ENCODE measurements at regions not wholly inside any gene's neighbourhood (a gene's known extent, or its start where the extent isn't known, plus 50 kb on each side); places are given as distances from the start of the nearest gene placed in this dataset.

- no peaks in the 10 kb centered on the region for H3K4me1 Mint-ChIP-seq (ENCODE audit: low read depth)
- H3K9me3 Mint-ChIP-seq (ENCODE audit: insufficient read depth) = peaks cover 4% of the 10 kb centered on the region
- H3K27ac Mint-ChIP-seq = no peak overlapping the region
- ATAC-seq = no peak
- POLR2A ChIA-PET = no interaction called here
- H3K36me3 Mint-ChIP-seq (ENCODE audit: low read depth) = no peaks in the 10 kb centered on the region
- no peaks in the 10 kb centered on the region for H3K27me3 Mint-ChIP-seq (ENCODE audit: low read depth)
- CTCF ChIA-PET = no interaction called here
- H3K4me3 Mint-ChIP-seq = no peak overlapping the region
- DNase-seq = no peak
Measured at GRCh38 chr10:130858626-130859025, 452.9 kb downstream of the TCERG1L start.

GRCh38 chr10:130859427-130859826 is 452.1 kb downstream of the TCERG1L start:
- no peak overlapping the region for H3K4me3 Mint-ChIP-seq
- POLR2A ChIA-PET = no interaction called here
- no peaks in the 10 kb centered on the region for H3K36me3 Mint-ChIP-seq (ENCODE audit: low read depth)
- H3K27me3 Mint-ChIP-seq (ENCODE audit: low read depth) = no peaks in the 10 kb centered on the region
- H3K4me1 Mint-ChIP-seq (ENCODE audit: low read depth) = no peaks in the 10 kb centered on the region
- CTCF ChIA-PET = no interaction called here
- no peak for DNase-seq
- H3K9me3 Mint-ChIP-seq (ENCODE audit: insufficient read depth) = peaks cover under 1% of the 10 kb centered on the region
- ATAC-seq = no peak
- H3K27ac Mint-ChIP-seq = no peak overlapping the region

DNA sequence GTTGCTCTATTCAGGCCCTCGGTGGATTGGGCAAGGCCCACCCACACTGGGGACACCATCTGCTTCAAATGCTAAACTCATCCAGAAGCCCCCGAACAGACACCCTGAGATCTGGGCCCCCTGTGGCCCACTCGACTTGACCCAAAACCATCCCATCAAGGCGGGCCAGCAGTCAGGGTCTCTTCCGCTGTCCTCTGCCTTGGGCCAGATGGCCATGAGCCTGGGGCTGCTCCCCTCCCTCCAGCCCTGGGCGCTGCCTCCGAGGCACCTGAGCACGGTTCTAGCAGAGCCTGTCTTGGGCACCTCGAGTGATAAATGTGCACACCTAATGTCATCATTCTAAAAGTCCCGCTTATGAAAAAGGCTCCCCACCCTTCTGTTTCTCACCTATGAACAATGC is 449.4 kb downstream of the TCERG1L start:
- Mint-ChIP-seq H3K27me3 (ENCODE audit: low read depth) (no peaks in the 10 kb centered on the region), H3K4me3 (no peak overlapping the region), H3K9me3 (ENCODE audit: insufficient read depth) (no peaks in the 10 kb centered on the region), H3K4me1 (ENCODE audit: low read depth) (no peaks in the 10 kb centered on the region), H3K27ac (no peak overlapping the region), H3K36me3 (ENCODE audit: low read depth) (no peaks in the 10 kb centered on the region)
- ATAC-seq (no peak), DNase-seq (no peak)
- ChIA-PET POLR2A (no interaction called here), CTCF (no interaction called here)

- no peaks in the 10 kb centered on the region for H3K27me3 Mint-ChIP-seq (ENCODE audit: low read depth)
- CTCF ChIA-PET = no interaction called here
- ATAC-seq (no peak), DNase-seq (no peak)
- H3K9me3 Mint-ChIP-seq (ENCODE audit: insufficient read depth) = no peaks in the 10 kb centered on the region
- no peak overlapping the region for H3K4me3 Mint-ChIP-seq
- POLR2A ChIA-PET = no interaction called here
- no peaks in the 10 kb centered on the region for H3K36me3 Mint-ChIP-seq (ENCODE audit: low read depth)
- H3K27ac Mint-ChIP-seq = no peak overlapping the region
- no peaks in the 10 kb centered on the region for H3K4me1 Mint-ChIP-seq (ENCODE audit: low read depth)
Measured at GRCh38 chr10:130862626-130863025, 448.9 kb downstream of the TCERG1L start.

- ChIA-PET POLR2A (no interaction called here), CTCF (no interaction called here)
- H3K27me3 Mint-ChIP-seq (ENCODE audit: low read depth) = no peaks in the 10 kb centered on the region
- H3K27ac Mint-ChIP-seq = no peak overlapping the region
- DNase-seq = no peak
- no peak overlapping the region for H3K4me3 Mint-ChIP-seq
- no peaks in the 10 kb centered on the region for H3K9me3 Mint-ChIP-seq (ENCODE audit: insufficient read depth)
- H3K36me3 Mint-ChIP-seq (ENCODE audit: low read depth) = no peaks in the 10 kb centered on the region
- H3K4me1 Mint-ChIP-seq (ENCODE audit: low read depth) = no peaks in the 10 kb centered on the region
- no peak for ATAC-seq
Measured at GRCh38 chr10:130863044-130863443, 448.5 kb downstream of the TCERG1L start.

GRCh38 chr10:130864961-130865818 is 446.3 kb downstream of the TCERG1L start:
- H3K9me3 Mint-ChIP-seq (ENCODE audit: insufficient read depth) = no peaks in the 10 kb centered on the region
- CTCF ChIA-PET = no interaction called here
- POLR2A ChIA-PET = no interaction called here
- no peak overlapping the region for H3K4me3 Mint-ChIP-seq
- no peaks in the 10 kb centered on the region for H3K36me3 Mint-ChIP-seq (ENCODE audit: low read depth)
- no peaks in the 10 kb centered on the region for H3K4me1 Mint-ChIP-seq (ENCODE audit: low read depth)
- H3K27ac Mint-ChIP-seq = no peak overlapping the region
- DNase-seq (no peak), ATAC-seq (no peak)
- H3K27me3 Mint-ChIP-seq (ENCODE audit: low read depth) = no peaks in the 10 kb centered on the region

DNA sequence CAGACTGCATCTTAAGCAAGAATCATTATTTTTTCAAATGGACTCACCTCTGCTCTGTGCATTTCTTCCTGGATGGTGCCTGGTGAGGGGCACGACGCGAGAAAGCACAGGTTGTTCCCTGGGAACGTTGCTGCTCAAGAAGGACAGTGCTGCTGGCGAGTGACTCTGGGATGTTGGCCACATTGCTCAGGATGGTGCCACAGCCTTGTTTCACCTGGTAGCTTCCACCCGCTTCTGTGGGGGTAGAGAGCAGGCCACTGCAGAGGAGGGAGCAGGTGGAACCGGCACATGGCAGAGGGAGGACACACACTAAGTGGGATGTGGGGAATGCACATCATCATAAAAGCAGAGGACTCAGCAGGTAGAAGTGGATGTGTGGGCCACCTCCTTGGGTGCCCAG is 444.7 kb downstream of the TCERG1L start:
- no peak for ATAC-seq
- Mint-ChIP-seq H3K27ac (no peak overlapping the region), H3K4me1 (ENCODE audit: low read depth) (no peaks in the 10 kb centered on the region), H3K9me3 (ENCODE audit: insufficient read depth) (no peaks in the 10 kb centered on the region), H3K4me3 (no peak overlapping the region), H3K36me3 (ENCODE audit: low read depth) (no peaks in the 10 kb centered on the region), H3K27me3 (ENCODE audit: low read depth) (no peaks in the 10 kb centered on the region)
- ChIA-PET POLR2A (no interaction called here), CTCF (no interaction called here)
- no peak for DNase-seq

DNA sequence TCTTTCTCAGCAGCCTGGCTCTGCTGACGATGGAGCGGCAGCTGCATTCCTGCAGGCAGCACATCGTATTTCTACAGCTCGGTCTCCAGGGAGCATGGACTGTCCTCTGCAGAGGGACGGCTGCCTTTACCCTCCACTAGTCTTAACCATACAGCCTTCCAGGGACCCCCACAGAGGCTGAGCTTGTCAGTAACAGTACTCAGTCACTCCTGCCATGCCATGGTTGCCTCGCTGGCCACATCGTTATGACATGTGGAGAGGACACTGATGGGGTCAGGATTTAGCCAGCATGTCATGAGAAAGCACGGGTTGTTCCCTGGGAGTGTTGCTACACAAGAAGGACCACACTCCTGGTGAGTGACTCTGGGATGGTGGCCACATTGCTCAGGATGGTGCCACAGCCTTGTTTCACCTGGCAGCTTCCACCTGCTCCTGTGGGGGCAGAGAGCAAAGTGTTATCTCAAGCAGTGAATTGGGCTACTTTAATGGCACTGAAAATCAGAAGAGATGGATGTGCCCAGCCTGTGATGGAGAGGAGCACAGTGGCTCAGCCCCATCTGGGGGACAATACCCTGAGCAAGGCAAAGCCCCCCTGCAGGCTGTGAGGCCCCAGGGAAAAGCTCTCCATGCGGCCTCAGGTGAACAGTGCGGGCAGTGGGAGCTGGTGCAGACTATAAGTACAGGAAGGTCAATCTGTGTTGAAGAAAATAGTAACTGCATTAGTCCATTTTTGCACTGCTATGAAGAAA is 443.9 kb downstream of the TCERG1L start:
- H3K27ac Mint-ChIP-seq = no peak overlapping the region
- no peaks in the 10 kb centered on the region for H3K4me1 Mint-ChIP-seq (ENCODE audit: low read depth)
- H3K9me3 Mint-ChIP-seq (ENCODE audit: insufficient read depth) = no peaks in the 10 kb centered on the region
- no peak overlapping the region for H3K4me3 Mint-ChIP-seq
- ATAC-seq (no peak), DNase-seq (no peak)
- ChIA-PET POLR2A (no interaction called here), CTCF (no interaction called here)
- H3K36me3 Mint-ChIP-seq (ENCODE audit: low read depth) = no peaks in the 10 kb centered on the region
- no peaks in the 10 kb centered on the region for H3K27me3 Mint-ChIP-seq (ENCODE audit: low read depth)

DNA sequence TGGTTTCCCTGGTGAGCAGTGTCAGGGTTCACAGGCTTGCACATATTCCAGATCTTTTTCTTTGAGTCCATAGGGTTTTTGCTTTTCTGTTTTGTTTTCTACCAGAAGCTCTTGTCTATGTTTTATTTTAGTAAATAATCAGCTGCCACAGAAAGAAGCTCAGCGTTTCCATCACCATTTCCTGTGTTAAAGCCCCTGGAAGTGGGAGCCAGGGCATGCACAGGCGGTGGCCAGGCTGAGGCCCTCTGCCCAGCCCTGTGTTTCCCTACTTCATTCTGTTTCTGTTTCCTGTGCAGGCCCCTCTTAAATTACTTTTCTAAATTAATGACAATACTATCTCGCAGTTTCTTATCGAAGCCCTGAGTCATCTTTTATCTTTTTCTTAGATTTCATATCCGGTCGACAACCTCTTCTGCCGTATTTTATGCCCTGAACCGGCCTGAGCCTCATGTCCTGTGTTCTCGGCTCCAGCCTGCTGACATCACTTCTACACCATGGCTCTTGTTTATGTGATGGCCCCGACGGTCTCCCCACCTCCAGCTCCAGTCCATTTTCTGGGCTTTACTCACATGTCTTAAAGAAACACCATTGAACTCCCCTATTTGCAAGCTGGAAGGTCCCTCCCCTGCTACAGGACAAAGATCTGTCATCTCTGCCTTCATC is 442.2 kb downstream of the TCERG1L start:
- Mint-ChIP-seq H3K27ac (no peak overlapping the region), H3K9me3 (ENCODE audit: insufficient read depth) (no peaks in the 10 kb centered on the region), H3K36me3 (ENCODE audit: low read depth) (no peaks in the 10 kb centered on the region), H3K4me1 (ENCODE audit: low read depth) (no peaks in the 10 kb centered on the region), H3K27me3 (ENCODE audit: low read depth) (no peaks in the 10 kb centered on the region), H3K4me3 (no peak overlapping the region)
- ChIA-PET CTCF (no interaction called here), POLR2A (no interaction called here)
- ATAC-seq (no peak), DNase-seq (no peak)

DNA sequence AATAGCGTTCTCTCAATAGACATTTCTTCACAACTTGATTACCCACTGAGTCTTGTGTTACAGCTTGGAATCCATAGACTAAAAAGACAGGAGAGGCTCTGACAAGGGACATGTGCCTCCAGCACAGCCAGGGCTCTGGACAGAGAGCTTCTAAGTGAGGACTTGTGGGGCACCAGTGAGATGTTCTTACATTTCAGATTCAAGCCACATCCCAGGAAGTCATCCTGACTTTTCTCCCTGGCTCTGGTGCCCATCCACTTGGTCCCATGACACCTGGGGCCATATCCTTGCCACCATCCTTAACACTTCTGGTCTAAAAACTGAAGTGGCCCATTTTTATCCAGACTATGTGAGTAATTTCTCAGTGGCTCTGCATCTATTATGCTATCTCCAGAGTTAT is 440.1 kb downstream of the TCERG1L start:
- no peak overlapping the region for H3K27ac Mint-ChIP-seq
- no peak overlapping the region for H3K4me3 Mint-ChIP-seq
- no peaks in the 10 kb centered on the region for H3K4me1 Mint-ChIP-seq (ENCODE audit: low read depth)
- no peaks in the 10 kb centered on the region for H3K9me3 Mint-ChIP-seq (ENCODE audit: insufficient read depth)
- H3K27me3 Mint-ChIP-seq (ENCODE audit: low read depth) = no peaks in the 10 kb centered on the region
- ChIA-PET POLR2A (no interaction called here), CTCF (no interaction called here)
- DNase-seq = no peak
- ATAC-seq = no peak
- no peaks in the 10 kb centered on the region for H3K36me3 Mint-ChIP-seq (ENCODE audit: low read depth)

- CTCF ChIA-PET = no interaction called here
- Mint-ChIP-seq H3K27ac (no peak overlapping the region), H3K36me3 (ENCODE audit: low read depth) (no peaks in the 10 kb centered on the region), H3K9me3 (ENCODE audit: insufficient read depth) (no peaks in the 10 kb centered on the region), H3K27me3 (ENCODE audit: low read depth) (no peaks in the 10 kb centered on the region), H3K4me1 (ENCODE audit: low read depth) (no peaks in the 10 kb centered on the region), H3K4me3 (no peak overlapping the region)
- POLR2A ChIA-PET = no interaction called here
- DNase-seq = no peak
- no peak for ATAC-seq
Measured at GRCh38 chr10:130873636-130874035, 437.9 kb downstream of the TCERG1L start.

DNA sequence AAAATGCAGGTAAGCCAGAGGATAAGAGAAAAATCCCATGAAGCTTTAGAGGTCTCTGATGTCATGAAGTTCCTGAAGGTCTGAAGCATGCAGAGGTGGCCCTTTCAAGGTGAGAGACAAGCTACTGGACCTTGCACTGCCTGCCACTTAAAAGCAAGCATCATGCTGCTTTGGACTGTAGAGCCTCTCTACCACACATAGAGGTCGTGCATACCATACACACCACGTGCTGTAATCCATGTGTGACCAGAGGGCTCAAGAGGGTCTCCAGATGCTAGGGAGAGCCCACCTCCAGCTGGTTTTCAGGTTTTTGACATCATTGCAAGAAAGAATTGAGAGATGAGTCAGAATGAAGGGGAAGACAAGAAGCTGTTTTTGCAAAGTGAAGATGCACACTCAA is 436.4 kb downstream of the TCERG1L start:
- Mint-ChIP-seq H3K4me1 (ENCODE audit: low read depth) (no peaks in the 10 kb centered on the region), H3K36me3 (ENCODE audit: low read depth) (no peaks in the 10 kb centered on the region), H3K9me3 (ENCODE audit: insufficient read depth) (no peaks in the 10 kb centered on the region), H3K4me3 (no peak overlapping the region), H3K27ac (no peak overlapping the region), H3K27me3 (ENCODE audit: low read depth) (no peaks in the 10 kb centered on the region)
- DNase-seq (no peak), ATAC-seq (no peak)
- ChIA-PET POLR2A (no interaction called here), CTCF (no interaction called here)

Measured in activated CD8-positive, alpha-beta T cell treated with anti-CD3 and anti-CD28 coated beads, Interleukin-2, amount 10 ng/mL, durations not matched to agents 7 days and 5 days (primary cell).